B cell (primary cell): ENCODE measurements at regions not wholly inside any gene's neighbourhood (a gene's known extent, or its start where the extent isn't known, plus 50 kb on each side); places are given as distances from the start of the nearest gene placed in this dataset.

Experiments
- ATAC-seq: fragments of 200-7000 bp; cut with Tn5 transposase; one replicate; pipeline ENCODE4 v1.10.0; 2021; ENCODE audit warnings: low read depth, mild to moderate bottlenecking, moderate number of reproducible peaks, moderate library complexity
- CTCF ChIA-PET: fragments of 350-600 bp; sonication (Branson Sonifier 250); formaldehyde crosslinking; loops from one replicate; lab custom pipeline; 2021; ENCODE audit warnings: antibody characterized with exemption, inconsistent platforms; lab: Charles Lee
- POLR2A ChIA-PET: fragments of 350-600 bp; sonication (Branson Sonifier 250); formaldehyde crosslinking; loops from one replicate; lab custom pipeline; 2021; ENCODE audit warnings: antibody characterized with exemption; lab: Charles Lee
- DNase-seq: peaks from one replicate; pipeline ENCODE4 v3.0.0; 2013
- H2AFZ ChIP-seq: 2 replicates; pipeline ENCODE4 v1.6.1; 2012; ENCODE audit warnings: mild to moderate bottlenecking, low read depth, low read length; ENCODE audit not compliant: insufficient read depth, poor library complexity, severe bottlenecking
- H3K27ac ChIP-seq, 2 donors: 1 replicate in 1 of 2; 2 replicates in 1 of 2; pipeline ENCODE4 v1.5.1; 2012 to 2013; ENCODE audit warnings: low read length in 2 of 2, mild to moderate bottlenecking in 2 of 2, moderate library complexity in 1 of 2
- H3K27me3 ChIP-seq, 4 experiments: fragments of 200-600 bp in 1 of 4; sonication (generic) in 1 of 4; replicated peaks in 1 of 4; 1 replicate in 2 of 4; 2 replicates in 2 of 4; pipeline versions ENCODE4 v1.6.1 to v1.7.0; 2013 to 2016; ENCODE audit warnings: low read length in 3 of 4, mild to moderate bottlenecking in 2 of 4, mixed read lengths in 1 of 4, moderate library complexity in 1 of 4; ENCODE audit not compliant: insufficient read depth in 4 of 4, control insufficient read depth in 3 of 4; ENCODE audit errors: control extremely low read depth in 1 of 4
- H3K36me3 ChIP-seq, 2 experiments: replicated peaks in 1 of 2; 1 replicate in 1 of 2; 2 replicates in 1 of 2; pipeline versions ENCODE4 v1.6.1 to v1.7.1; 2013; ENCODE audit warnings: low read length in 1 of 2; ENCODE audit not compliant: insufficient read depth in 2 of 2, control insufficient read depth in 1 of 2; ENCODE audit errors: control extremely low read depth in 1 of 2, extremely low read depth in 1 of 2
- H3K4me1 ChIP-seq, 2 donors: fragments of 200-600 bp in 1 of 2; sonication (generic) in 1 of 2; 1 replicate in 1 of 2; 2 replicates in 1 of 2; pipeline versions ENCODE4 v1.5.1 to v1.6.1; 2013 to 2017; ENCODE audit warnings: low read length in 2 of 2; ENCODE audit not compliant: control insufficient read depth in 2 of 2, insufficient read depth in 2 of 2
- H3K4me2 ChIP-seq: replicated peaks from 2 replicates; pipeline ENCODE3; 2012; ENCODE audit warnings: mild to moderate bottlenecking, low read depth, low read length; ENCODE audit not compliant: poor library complexity, severe bottlenecking
- H3K4me3 ChIP-seq, 5 experiments: fragments of 200-600 bp in 1 of 5; sonication (generic) in 1 of 5; 1 replicate in 3 of 5; 2 replicates in 2 of 5; pipeline versions ENCODE4 v1.5.1 to v1.7.0; 2011 to 2016; ENCODE audit warnings: low read length in 4 of 5, mild to moderate bottlenecking in 4 of 5, low read depth in 2 of 5, control low read depth in 1 of 5, moderate library complexity in 1 of 5; ENCODE audit not compliant: insufficient read depth in 1 of 5; ENCODE audit errors: control extremely low read depth in 1 of 5, extremely low read depth in 1 of 5
- H3K79me2 ChIP-seq: fragments of 200-600 bp; sonication (generic); one replicate; pipeline ENCODE4 v1.6.0; 2016; ENCODE audit warnings: low read length; ENCODE audit not compliant: control insufficient read depth, insufficient read depth
- H3K9ac ChIP-seq: fragments of 200-600 bp; sonication (generic); 2 replicates; pipeline ENCODE4 v1.6.1; 2017; ENCODE audit warnings: mild to moderate bottlenecking, low read length, moderate library complexity
- H3K9me3 ChIP-seq, 3 donors: one replicate each; pipeline versions ENCODE4 v1.6.1 to v1.7.1; 2013; ENCODE audit warnings: low read length in 2 of 3; ENCODE audit not compliant: control insufficient read depth in 2 of 3, insufficient read depth in 1 of 3; ENCODE audit errors: control extremely low read depth in 1 of 3
- H4K20me1 ChIP-seq: 2 replicates; pipeline ENCODE4 v1.6.0; 2012; ENCODE audit warnings: mild to moderate bottlenecking, low read length; ENCODE audit not compliant: insufficient read depth, control insufficient read depth, poor library complexity, severe bottlenecking
- H3K27ac Mint-ChIP-seq: one replicate; pipeline ENCODE4 v1.8.0; 2021; ENCODE audit warnings: mixed read lengths
- H3K27me3 Mint-ChIP-seq: one replicate; pipeline ENCODE4 v1.8.0; 2021; ENCODE audit warnings: mixed read lengths
- H3K4me1 Mint-ChIP-seq: one replicate; pipeline ENCODE4 v1.8.0; 2021; ENCODE audit warnings: mixed read lengths
- H3K4me3 Mint-ChIP-seq: one replicate; pipeline ENCODE4 v1.8.0; 2021; ENCODE audit warnings: mixed read lengths
- H3K9me3 Mint-ChIP-seq: one replicate; pipeline ENCODE4 v1.8.0; 2022; ENCODE audit warnings: mixed read lengths; ENCODE audit not compliant: insufficient read depth
- CTCF ChIP-seq: fragments of 200-600 bp; IDR thresholded peaks from one replicate; pipeline ENCODE4 v1.8.0; 2022; ENCODE audit warnings: antibody characterized with exemption, mild to moderate bottlenecking
- EZH2 ChIP-seq: IDR thresholded peaks from 2 replicates; pipeline ENCODE4 v1.6.1; 2012; ENCODE audit warnings: borderline replicate concordance, low read depth, mild to moderate bottlenecking, moderate library complexity, low read length; ENCODE audit not compliant: insufficient read depth, poor library complexity, severe bottlenecking
- WGBS: methylation state at CpG from one replicate; pipeline ENCODE4 v1.1.5; 2013; ENCODE audit warnings: missing lambda C conversion rate; ENCODE audit not compliant: insufficient coverage; 5-methylcytosine and 5-hydroxymethylcytosine counted together
- intact Hi-C: fragments of 100-400 bp; cut with micrococcal nuclease; formaldehyde crosslinking; loops from one replicate; pipeline ENCODE4 v1.10.0; 2022

DNA sequence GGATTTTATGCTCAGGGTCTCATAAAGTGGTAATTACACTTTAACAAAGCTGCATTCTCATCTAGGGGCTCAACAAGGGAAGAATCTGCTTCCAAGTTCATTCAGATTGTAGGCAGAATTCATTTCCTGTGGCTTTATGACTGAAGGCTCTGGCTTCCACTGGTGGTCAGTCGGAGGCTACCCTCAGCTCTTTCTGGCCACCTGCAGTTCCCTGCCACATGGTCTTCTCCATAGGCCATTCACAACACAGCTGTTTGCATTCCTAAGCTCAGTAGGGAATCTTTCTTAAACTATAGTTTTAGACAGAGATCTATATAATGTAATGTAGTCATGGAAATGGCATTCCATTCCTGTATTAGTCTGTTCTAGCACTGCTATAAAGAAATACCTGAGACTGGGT is 973.0 kb upstream of the SLIT2 start:
- WGBS, result 67% methylated on average over 1 of the region's 1 CpG
- H3K27me3 ChIP-seq, result no peaks in the 10 kb centered on the region
- H3K27ac ChIP-seq, result no peak overlapping the region
- Mint-ChIP-seq H3K4me3 (no peak overlapping the region), H3K4me1 (no peaks in the 10 kb centered on the region), H3K27ac (no peak overlapping the region), H3K27me3 (no peaks in the 10 kb centered on the region), H3K9me3 (peaks cover 11% of the 10 kb centered on the region)
- no peak overlapping the region for H3K9ac ChIP-seq
- peaks cover 0 to 6% (median 0%) of the 10 kb centered on the region in 3 donors for H3K9me3 ChIP-seq
- ChIA-PET CTCF (no interaction called here), POLR2A (no interaction called here)
- no peak overlapping the region for H2AFZ ChIP-seq
- H4K20me1 ChIP-seq, result no peaks in the 10 kb centered on the region
- H3K4me2 ChIP-seq, result no peak overlapping the region
- no peak overlapping the region for H3K4me3 ChIP-seq
- H3K79me2 ChIP-seq, result no peaks in the 10 kb centered on the region
- no peaks in the 10 kb centered on the region for H3K4me1 ChIP-seq
- H3K36me3 ChIP-seq, result no peaks in the 10 kb centered on the region
- TF ChIP-seq CTCF (no peak), EZH2 (no peak)
- intact Hi-C loops, result no loop called here
- ATAC-seq (no peak), DNase-seq (no peak)

DNA sequence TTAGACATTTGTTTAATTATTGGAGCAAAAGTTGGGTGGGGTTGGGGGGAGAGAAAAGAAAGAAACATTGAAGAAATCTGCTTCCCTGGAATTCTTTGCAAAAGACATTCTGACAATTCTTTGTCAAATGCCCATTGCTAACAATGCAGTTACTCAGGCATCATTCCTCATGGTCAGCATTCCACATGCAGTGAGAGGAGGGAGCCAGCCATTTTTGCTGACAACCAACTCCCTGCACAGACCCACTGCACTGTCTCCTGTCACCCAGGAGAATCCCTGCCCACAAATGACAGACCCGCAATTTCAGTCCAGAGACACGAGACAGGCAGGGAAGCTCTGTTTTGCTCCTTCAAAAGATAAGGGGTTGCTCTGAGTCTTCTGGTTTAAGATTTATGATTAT is 985.1 kb upstream of the SLIT2 start:
- ATAC-seq, result no peak

More for the DNA sequence above, 985.1 kb upstream of the SLIT2 start:
- Mint-ChIP-seq H3K4me3 (no peak overlapping the region), H3K27ac (no peak overlapping the region), H3K9me3 (peaks cover 4% of the 10 kb centered on the region), H3K27me3 (no peaks in the 10 kb centered on the region), H3K4me1 (no peaks in the 10 kb centered on the region)
- Histone ChIP-seq H3K4me2 (no peak overlapping the region), H3K79me2 (no peaks in the 10 kb centered on the region), H3K27me3 (no peaks in the 10 kb centered on the region), H3K4me3 (no peak overlapping the region), H4K20me1 (no peaks in the 10 kb centered on the region), H3K36me3 (no peaks in the 10 kb centered on the region), H3K4me1 (no peaks in the 10 kb centered on the region), H2AFZ (no peak overlapping the region), H3K27ac (no peak overlapping the region), H3K9me3 (no peaks in the 10 kb centered on the region), H3K9ac (no peak overlapping the region)
- POLR2A ChIA-PET, result no interaction called here
- no peak for DNase-seq
- CTCF ChIA-PET, result no interaction called here
- intact Hi-C loops, result no loop called here
- TF ChIP-seq CTCF, result no peak
- no peak for TF ChIP-seq EZH2
- WGBS, result no CpG with 5 or more reads among the region's 2 CpGs
